ENCODE measurements at regions not wholly inside any gene's neighbourhood (a gene's known extent, or its start where the extent isn't known, plus 50 kb on each side); places are given as distances from the start of the nearest gene placed in this dataset.

DNA sequence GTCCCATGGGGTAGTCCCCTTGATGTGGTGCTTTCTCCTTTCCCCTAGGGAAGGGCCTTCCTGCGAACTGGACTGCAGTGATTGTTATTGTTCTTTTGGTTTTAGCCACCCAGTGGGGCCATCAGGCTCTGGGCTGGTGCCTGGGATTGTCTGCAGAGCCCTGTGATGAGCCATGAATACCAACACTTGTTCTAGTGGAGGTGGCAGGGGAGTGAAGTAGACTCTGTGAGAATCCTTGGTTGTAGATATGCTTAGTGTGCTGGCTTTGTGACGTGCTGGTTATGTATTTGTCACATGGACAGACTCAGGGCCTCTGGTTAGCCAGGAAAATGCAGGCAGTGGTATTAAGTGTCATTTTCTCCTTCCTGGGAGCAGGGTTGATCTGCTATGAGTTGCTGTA lies 51.8 kb upstream of the NDUFB4 start:
- no peak for DNase-seq (ENCODE audit: low spot score in 2 of 2)
- peaks cover 14 to 30% of the 10 kb centered on the region in 2 donors for H3K36me3 Mint-ChIP-seq

DNA sequence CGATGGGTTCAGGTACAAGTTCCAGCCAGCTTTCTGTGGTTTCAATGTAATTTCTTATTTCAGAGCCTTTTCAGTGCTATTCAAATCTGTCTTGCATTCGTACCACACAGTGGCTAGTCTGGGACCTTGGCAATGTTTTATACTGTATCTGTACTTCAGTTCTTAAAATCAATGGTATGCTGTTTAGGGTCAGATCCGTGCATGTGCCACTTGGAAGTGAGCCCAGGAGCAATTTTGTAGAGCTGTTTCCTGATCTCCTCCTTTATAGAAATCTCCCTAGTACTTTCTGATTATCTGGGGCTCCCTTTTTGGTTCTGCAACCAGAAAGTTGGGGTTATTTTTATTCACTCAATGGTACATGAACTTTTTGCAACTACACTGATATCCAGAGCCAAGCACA lies 59.5 kb upstream of the NDUFB4 start:
- H3K9me3 Mint-ChIP-seq = peaks cover 19 to 33% of the 10 kb centered on the region in 2 donors
- ATAC-seq (no peak), DNase-seq (ENCODE audit: low spot score in 2 of 2) (no peak)
- H3K27ac Mint-ChIP-seq = no peak overlapping the region
- H3K36me3 Mint-ChIP-seq = peaks cover 16 to 23% of the 10 kb centered on the region in 2 donors

More for the DNA sequence above, 51.8 kb upstream of the NDUFB4 start:
- Mint-ChIP-seq H3K9me3 (peaks cover 28 to 37% of the 10 kb centered on the region in 2 donors), H3K27ac (no peak overlapping the region)
- ATAC-seq = no peak

DNA sequence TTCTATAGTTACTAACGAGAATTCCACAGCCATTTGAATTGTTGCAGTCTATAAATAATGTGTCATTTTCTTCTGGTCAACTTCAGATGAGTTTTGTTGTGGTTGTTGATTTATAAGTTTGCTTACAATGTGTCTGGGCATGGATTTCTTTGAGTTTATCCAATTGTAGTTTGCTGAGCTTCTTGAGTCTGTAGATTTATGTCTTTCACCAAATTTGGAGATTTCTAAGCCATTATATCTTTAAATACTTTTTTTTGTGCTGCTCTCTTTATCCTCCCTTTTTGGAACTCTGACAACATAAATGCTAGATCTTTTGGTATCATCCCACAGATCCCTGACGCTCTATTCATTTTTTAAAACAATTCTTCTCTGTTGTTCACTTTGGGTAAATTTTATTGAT lies 63.2 kb upstream of the NDUFB4 start:
- Mint-ChIP-seq H3K36me3 (no peaks in the 10 kb centered on the region), H3K27ac (no peak overlapping the region), H3K9me3 (peaks cover 0 to 8% of the 10 kb centered on the region in 2 donors)
- ATAC-seq (no peak), DNase-seq (ENCODE audit: low spot score in 2 of 2) (no peak)

DNA sequence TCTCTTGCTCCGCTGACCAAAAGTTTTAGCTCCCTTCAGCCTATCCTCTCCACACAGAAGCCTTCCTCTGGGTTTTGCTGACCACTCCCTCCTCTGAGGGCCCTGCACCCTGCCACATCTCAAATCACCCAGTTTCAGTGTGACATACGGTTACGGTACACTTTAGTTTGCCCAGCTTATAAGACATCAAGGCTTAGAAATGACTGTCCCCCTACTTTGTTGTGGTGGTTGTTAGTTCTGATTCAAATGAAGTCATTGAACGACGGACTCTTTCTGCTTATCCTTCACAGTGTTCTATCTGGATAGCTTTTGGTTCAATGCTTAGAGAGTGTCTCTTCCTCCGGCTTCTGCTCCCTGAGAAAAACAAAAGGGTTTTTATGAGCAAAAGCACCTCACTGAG lies 68.0 kb upstream of the NDUFB4 start:
- ATAC-seq = peak in 1 of 2 donors; percentile 80
- no peaks in the 10 kb centered on the region for H3K36me3 Mint-ChIP-seq
- peak in 1 of 2 donors; percentile 5 for DNase-seq (ENCODE audit: low spot score in 2 of 2)
- H3K27ac Mint-ChIP-seq = no peak overlapping the region
- peaks cover 0 to 4% of the 10 kb centered on the region in 2 donors for H3K9me3 Mint-ChIP-seq

DNA sequence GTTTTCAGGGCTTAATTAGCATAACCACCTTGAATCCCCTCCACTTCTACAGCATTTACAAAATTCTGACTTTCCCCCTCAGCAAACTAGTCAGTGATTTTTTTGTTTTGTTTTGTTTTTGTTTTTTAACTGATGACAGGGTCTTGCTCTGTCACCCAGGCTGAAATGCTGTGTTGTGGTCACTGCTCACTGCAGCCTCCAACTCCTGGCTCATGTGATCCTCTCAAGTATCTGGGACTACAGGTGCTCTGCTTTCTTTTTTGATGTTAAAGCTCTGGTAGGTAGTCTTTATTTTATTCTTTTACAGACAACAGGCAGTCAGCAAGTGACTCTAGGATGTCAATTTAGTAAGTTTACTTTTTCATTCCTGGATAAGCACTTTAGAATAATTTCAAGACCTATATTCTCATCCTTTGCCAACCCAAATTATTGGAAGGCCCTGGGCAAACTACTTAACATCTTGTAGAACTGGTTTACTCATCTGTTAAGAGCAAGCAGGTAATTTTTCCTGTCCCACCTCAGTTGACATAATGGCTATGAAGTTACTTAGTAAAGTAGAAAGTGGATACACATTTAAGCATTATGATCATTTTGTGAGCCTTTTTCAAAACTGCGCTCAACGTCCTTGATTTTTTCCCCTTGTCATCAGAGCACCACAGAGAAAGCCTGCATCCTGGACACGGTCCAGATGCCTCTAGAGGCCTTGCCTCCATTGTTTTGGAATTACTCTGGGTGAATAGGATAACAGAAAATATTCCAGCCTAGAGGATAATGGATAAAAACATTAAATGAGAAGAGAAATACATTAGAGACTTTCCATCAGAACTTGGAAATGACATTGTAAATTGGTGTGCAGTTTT lies 69.9 kb upstream of the NDUFB4 start:
- Mint-ChIP-seq H3K36me3 (no peaks in the 10 kb centered on the region), H3K9me3 (no peaks in the 10 kb centered on the region), H3K27ac (no peak overlapping the region)
- DNase-seq (ENCODE audit: low spot score in 2 of 2) (no peak), ATAC-seq (no peak)

DNA sequence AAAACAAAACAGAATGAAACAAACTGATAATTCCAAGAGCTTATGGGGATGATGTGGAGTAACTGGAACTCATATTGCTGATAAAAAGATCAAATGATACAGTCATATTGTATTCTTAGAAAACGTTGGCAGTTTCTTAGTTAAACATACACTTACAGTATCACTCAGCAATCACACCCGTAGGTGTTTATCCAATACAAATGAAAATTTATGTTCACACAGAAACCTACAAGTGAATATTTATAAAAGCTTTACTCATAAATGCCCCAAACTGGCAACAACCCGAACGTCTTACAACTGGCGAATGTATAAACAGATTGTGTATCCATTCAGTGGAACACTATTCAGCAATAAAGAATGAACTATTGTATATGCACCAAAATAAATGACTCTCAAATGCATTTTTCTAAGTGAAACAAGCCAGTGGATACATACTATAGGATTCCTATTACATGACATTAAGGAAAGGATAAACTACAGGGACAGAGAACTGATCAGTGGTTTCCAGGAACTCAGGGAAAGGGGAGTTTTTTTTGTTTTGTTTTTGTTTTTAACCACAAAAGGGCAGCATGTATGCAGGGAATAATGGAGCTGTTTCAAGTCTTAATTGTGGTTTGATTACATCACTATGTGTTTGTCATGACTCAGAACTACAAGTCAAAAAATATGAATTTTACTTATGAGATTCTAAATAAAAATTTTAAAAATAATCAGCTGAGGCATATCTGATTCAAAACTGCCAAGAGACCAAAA lies 71.8 kb upstream of the NDUFB4 start:
- Mint-ChIP-seq H3K27ac (peak overlapping the region in 1 of 2 donors; percentile 90), H3K36me3 (no peaks in the 10 kb centered on the region), H3K9me3 (no peaks in the 10 kb centered on the region)
- ATAC-seq (peak in 1 of 2 donors; percentile 76), DNase-seq (ENCODE audit: low spot score in 2 of 2) (no peak)

DNA sequence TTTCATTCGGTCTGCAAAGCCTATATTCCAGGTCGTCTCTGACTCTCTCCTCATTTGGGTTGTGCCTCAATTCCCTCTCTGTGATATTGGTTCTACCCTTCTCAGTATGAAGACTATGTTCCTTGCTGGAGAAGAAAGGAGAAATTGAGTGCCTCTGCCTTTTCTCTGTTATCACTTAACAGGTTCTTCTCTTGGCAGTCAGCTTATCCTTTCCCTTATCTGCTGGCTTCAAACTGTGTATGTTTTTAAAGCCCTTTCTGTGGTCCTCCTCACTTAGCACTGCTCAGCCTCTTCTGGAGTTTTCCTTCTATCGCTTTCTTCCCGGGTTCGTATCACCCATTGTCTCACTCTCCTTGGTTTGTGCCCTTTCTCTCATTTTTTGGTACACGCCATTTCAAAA lies 65.3 kb upstream of the FSTL1 start:
- Mint-ChIP-seq H3K9me3 (no peaks in the 10 kb centered on the region), H3K27ac (no peak overlapping the region), H3K36me3 (no peaks in the 10 kb centered on the region)
- no peak for DNase-seq (ENCODE audit: low spot score in 2 of 2)
- ATAC-seq = no peak

DNA sequence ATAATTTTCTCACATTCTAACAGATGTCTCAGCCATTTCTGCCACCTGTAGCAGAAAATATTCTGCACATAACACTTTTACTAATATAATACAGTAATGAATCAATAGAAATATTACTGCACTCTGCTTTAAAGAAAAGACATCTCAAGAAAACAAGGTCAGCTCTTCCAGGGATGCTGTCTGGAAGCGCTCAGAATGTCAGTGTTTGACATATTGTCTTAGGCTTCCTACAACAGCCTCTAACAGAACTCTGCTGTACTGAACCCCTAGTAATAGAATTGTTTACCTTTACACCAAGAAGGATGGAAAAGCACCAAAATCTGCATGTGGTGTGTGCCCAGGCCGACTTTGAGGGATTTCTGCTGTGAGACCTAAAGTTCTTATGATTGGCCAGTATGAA lies 61.9 kb upstream of the FSTL1 start:
- DNase-seq (ENCODE audit: low spot score in 2 of 2) = no peak
- Mint-ChIP-seq H3K36me3 (no peaks in the 10 kb centered on the region), H3K27ac (no peak overlapping the region), H3K9me3 (no peaks in the 10 kb centered on the region)
- no peak for ATAC-seq

DNA sequence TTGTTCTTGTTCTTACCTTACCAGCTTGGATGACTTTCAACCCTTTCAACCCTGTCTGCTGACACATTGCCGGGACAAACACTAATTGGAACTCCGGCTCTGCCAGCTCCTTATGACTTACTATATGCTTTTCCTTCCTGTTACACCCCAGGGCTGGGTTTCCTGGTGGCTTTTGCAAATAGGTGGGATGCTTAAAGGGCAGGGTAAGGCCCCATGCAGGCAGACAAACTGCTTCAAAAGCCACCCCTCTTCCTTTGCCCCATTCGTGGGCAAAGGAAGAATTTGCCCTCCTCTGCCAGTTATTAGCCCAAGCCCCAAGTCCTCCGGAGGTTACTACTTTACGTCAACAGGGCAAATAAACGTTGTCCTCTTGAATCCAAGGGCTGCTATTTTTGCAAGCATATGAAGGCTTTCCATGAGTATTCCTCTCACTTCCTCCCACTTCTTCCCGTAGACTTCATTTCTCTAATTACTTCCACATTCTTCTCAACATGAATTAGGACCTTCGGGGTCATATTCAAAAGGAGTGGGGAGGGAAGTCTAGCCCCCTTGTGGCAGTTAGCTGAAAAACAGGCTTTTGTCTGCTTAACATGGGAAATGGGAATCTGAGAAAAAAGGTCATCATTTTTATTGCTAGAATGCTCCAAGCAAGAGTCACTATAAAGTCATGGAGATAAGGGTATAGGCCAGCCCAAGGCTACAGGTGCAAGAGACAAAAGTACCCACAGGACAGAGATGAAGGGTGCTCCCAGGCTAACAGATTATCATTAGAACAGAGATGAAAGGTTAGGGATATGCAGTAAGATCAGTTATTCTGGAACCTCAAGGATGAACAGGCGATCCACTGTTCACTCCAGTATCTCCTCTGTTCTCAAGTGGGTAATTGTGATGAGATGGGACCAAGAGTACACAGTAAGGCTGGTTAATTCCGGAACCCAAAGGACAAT lies 56.3 kb upstream of the FSTL1 start:
- no peaks in the 10 kb centered on the region for H3K9me3 Mint-ChIP-seq
- DNase-seq (ENCODE audit: low spot score in 2 of 2) (no peak), ATAC-seq (no peak)

DNA sequence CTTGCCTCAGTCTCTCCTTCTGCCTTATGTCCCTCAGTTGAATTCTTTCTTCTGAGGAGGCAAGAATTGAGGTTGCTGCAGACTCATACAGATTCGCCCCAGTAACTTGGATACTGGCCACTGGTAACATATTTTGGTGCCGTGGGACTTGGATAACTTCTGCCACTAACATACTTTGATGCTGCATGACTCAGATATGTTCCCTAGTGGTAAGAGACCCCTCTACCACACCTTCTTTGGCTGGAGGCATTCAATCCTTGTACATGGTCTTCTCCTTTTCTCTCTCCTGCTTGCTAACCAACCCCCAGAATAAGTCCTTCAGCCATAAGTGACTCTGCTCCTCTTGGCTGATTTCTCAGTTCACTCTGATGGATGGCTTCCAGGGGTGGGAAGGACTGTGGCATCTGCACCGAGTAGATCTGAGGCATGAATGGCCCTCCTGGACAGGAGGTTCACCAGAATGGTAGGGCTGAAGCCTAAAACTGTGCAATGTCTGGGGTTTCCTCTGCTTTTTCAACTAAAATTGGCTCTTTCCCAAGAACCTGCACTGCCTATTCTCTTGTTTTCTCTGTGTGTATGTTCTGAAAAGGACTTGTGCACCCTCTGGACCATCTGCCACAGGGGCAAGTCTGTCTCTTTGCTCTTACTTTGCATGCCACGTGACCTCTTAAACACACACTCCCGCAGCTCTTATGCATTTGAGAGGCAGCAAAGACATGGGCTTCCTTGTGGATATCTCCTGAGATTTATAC lies 55.5 kb upstream of the FSTL1 start:
- Mint-ChIP-seq H3K36me3 (no peaks in the 10 kb centered on the region), H3K9me3 (no peaks in the 10 kb centered on the region), H3K27ac (no peak overlapping the region)
- no peak for ATAC-seq
- no peak for DNase-seq (ENCODE audit: low spot score in 2 of 2)

More for the DNA sequence above, 56.3 kb upstream of the FSTL1 start:
- H3K36me3 Mint-ChIP-seq = no peaks in the 10 kb centered on the region
- H3K27ac Mint-ChIP-seq = no peak overlapping the region

DNA sequence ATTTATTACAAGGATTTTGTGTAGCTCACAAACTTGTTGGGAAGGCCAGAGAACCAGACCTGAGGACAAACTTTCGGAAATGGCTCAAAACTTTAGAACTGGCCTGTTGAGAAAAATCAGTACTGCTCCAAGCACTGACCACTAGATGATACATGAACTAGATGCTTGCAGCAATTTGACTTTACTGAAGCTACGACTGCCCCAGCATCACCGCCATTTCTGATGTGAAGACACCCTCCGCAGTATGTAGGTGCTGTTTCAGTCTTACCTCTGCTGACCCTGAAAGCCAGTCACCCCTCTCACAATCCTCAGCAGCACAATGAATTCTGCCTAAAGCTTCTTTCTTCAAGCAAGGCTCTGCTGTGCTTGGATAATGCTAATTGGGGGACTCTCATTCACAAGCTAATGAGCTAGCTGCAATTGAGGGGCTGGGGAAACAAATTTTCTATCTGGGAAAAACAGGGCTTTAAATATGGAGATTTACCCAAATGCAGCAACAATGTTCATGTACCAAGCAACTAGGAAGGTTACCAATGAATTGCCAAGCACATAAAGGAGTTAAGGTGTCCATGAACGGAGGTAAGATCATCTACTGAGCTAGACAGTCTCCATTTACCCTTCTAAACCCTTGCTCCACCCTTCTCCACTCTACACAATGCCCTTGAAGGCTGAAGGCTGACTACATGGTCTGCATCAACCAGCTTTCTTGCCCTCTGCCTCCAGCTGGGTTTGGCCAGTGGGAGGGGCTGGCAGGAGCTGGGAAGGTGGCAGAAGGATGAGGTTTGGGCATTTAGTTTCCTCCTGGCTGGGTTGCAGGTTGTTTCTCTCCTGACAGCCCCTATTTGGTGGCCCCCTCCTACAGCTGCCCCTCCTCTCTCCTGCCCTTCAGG lies 53.2 kb upstream of the FSTL1 start:
- Mint-ChIP-seq H3K27ac (no peak overlapping the region), H3K36me3 (no peaks in the 10 kb centered on the region), H3K9me3 (no peaks in the 10 kb centered on the region)
- ATAC-seq = no peak
- no peak for DNase-seq (ENCODE audit: low spot score in 2 of 2)

DNA sequence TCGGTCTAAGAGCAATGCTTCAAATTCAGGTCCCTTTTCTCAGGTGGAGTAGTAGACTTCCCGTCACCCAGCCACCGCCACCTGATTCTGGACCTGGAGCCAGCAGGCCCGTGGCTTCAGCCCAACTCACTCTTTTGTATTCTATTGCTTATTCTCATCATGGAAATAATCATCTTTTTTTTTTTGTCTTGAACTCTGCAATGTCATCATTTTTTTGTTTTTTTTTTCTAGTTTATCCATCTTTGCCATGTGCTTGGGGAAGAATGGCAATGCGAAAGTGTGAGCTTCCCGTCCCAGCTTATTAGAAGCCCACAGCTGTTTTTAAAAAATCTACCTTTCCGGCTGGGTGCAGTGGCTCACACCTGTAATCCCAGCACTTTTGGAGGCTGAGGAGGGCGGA lies 51.3 kb upstream of the FSTL1 start:
- ATAC-seq (no peak), DNase-seq (ENCODE audit: low spot score in 2 of 2) (no peak)
- Mint-ChIP-seq H3K36me3 (no peaks in the 10 kb centered on the region), H3K27ac (no peak overlapping the region), H3K9me3 (no peaks in the 10 kb centered on the region)
